RCC 7860 (cell line): ENCODE measurements at regions not wholly inside any gene's neighbourhood (a gene's known extent, or its start where the extent isn't known, plus 50 kb on each side); places are given as distances from the start of the nearest gene placed in this dataset.
"Not testable (repeated sequence)": the region's sequence is repeated elsewhere in the genome, so short reads cannot be mapped to it uniquely, and the experiment has no call there.

ENCODE experiments used
- DNase-seq: peaks from one replicate; pipeline ENCODE4 v3.0.0-alpha.2; 2015; ENCODE audit warnings: low spot score
- FAIRE-seq: peaks from 2 replicates; lab custom pipeline; 2012; peaks lifted over from hg19 to GRCh38; lab: Jason Lieb, UNC

- FAIRE-seq, DNase-seq: not testable (repeated sequence)
Measured at GRCh38 chr11:38595359-38596016, 1997.5 kb upstream of the RAG2 start.

- DNase-seq, result no peak
- FAIRE-seq, result no peak
Measured at GRCh38 chr11:38594895-38595294, 1996.9 kb upstream of the RAG2 start.

- no peak for DNase-seq
- FAIRE-seq, result no peak
Measured at GRCh38 chr11:38593649-38594048, 1995.6 kb upstream of the RAG2 start.

- FAIRE-seq, result no peak
- no peak for DNase-seq
Measured at GRCh38 chr11:38582756-38583155, 1984.7 kb upstream of the RAG2 start.

- FAIRE-seq, result no peak
Measured at GRCh38 chr11:38582151-38582550, 1984.1 kb upstream of the RAG2 start.

GRCh38 chr11:38577769-38578168 lies 1979.7 kb upstream of the RAG2 start:
- no peak for FAIRE-seq
- no peak for DNase-seq

More at GRCh38 chr11:38582151-38582550, 1984.1 kb upstream of the RAG2 start:
- no peak for DNase-seq

GRCh38 chr11:38562562-38562961 lies 1964.5 kb upstream of the RAG2 start:
- FAIRE-seq (no peak), DNase-seq (no peak)

- DNase-seq (no peak), FAIRE-seq (no peak)
Measured at GRCh38 chr11:38553148-38553547, 1955.1 kb upstream of the RAG2 start.

- DNase-seq, result peak; percentile 10
- FAIRE-seq, result peak; percentile 63
Measured at GRCh38 chr11:38547462-38547861, 1949.4 kb upstream of the RAG2 start.

GRCh38 chr11:38543986-38544385 lies 1946.0 kb upstream of the RAG2 start:
- DNase-seq (no peak), FAIRE-seq (no peak)

GRCh38 chr11:38543311-38543710 lies 1945.3 kb upstream of the RAG2 start:
- no peak for FAIRE-seq
- no peak for DNase-seq

- FAIRE-seq, result no peak
Measured at GRCh38 chr11:38538866-38539680, 1941.0 kb upstream of the RAG2 start.

GRCh38 chr11:38530226-38530625 lies 1932.2 kb upstream of the RAG2 start:
- FAIRE-seq (no peak), DNase-seq (no peak)

More at GRCh38 chr11:38538866-38539680, 1941.0 kb upstream of the RAG2 start:
- DNase-seq, result no peak

GRCh38 chr11:38524945-38525344 lies 1926.9 kb upstream of the RAG2 start:
- FAIRE-seq (no peak), DNase-seq (no peak)

- DNase-seq, result no peak
- no peak for FAIRE-seq
Measured at GRCh38 chr11:38517991-38518390, 1920.0 kb upstream of the RAG2 start.

- DNase-seq, FAIRE-seq: not testable (repeated sequence)
Measured at GRCh38 chr11:38512830-38513229, 1914.8 kb upstream of the RAG2 start.

- no peak for FAIRE-seq
- no peak for DNase-seq
Measured at GRCh38 chr11:38510041-38510440, 1912.0 kb upstream of the RAG2 start.

- DNase-seq, result no peak
- FAIRE-seq, result no peak
Measured at GRCh38 chr11:38503876-38504275, 1905.8 kb upstream of the RAG2 start.

- no peak for FAIRE-seq
Measured at GRCh38 chr11:38498721-38499120, 1900.7 kb upstream of the RAG2 start.

GRCh38 chr11:38491986-38492385 lies 1894.0 kb upstream of the RAG2 start:
- DNase-seq (no peak), FAIRE-seq (no peak)

More at GRCh38 chr11:38498721-38499120, 1900.7 kb upstream of the RAG2 start:
- DNase-seq, result no peak

- DNase-seq (no peak), FAIRE-seq (no peak)
Measured at GRCh38 chr11:38481391-38481790, 1883.4 kb upstream of the RAG2 start.
